Gastroesophageal sphincter (tissue), 4 donors: ENCODE measurements at regions not wholly inside any gene's neighbourhood (a gene's known extent, or its start where the extent isn't known, plus 50 kb on each side); places are given as distances from the start of the nearest gene placed in this dataset.

Experiments used
- ATAC-seq: fragments of 150-250 bp; one replicate; pipeline ENCODE4 v1.9.1; 2016; ENCODE audit warnings: mild to moderate bottlenecking, moderate library complexity
- H3K27ac ChIP-seq, 4 donors: fragments of 200-600 bp; sonication (generic) in 3 of 4; 1 replicate in 3 of 4; 2 replicates in 1 of 4; pipeline ENCODE4 v1.5.1; 2016 to 2019
- H3K27me3 ChIP-seq: fragments of 200-600 bp; sonication (generic); one replicate; pipeline ENCODE4 v1.5.1; 2019
- H3K36me3 ChIP-seq, 2 donors: fragments of 200-600 bp; sonication (generic); one replicate each; pipeline ENCODE4 v1.5.1; 2019; ENCODE audit warnings: control low read depth in 1 of 2
- H3K4me1 ChIP-seq, 3 donors: fragments of 200-600 bp; sonication (generic); 1 replicate in 2 of 3; 2 replicates in 1 of 3; pipeline ENCODE4 v1.5.1; 2016 to 2019; ENCODE audit warnings: control low read depth in 2 of 3
- H3K4me3 ChIP-seq, 2 donors: fragments of 200-600 bp; sonication (generic); one replicate each; pipeline ENCODE4 v1.5.1; 2019; ENCODE audit warnings: mild to moderate bottlenecking in 1 of 2, moderate library complexity in 1 of 2
- H3K9me3 ChIP-seq, 3 donors: fragments of 200-600 bp; sonication (generic); one replicate each; pipeline ENCODE4 v1.5.1; 2017 to 2019; ENCODE audit warnings: control low read depth in 2 of 3
- EP300 ChIP-seq: sonication (generic); formaldehyde crosslinking; IDR thresholded peaks from one replicate; pipeline ENCODE4 v1.6.1; 2017; ENCODE audit warnings: antibody characterized with exemption, mild to moderate bottlenecking
- POLR2A ChIP-seq, 2 donors: fragments of 450-650 bp; IDR thresholded peaks; one replicate each; pipeline ENCODE4 v1.6.1; 2017; ENCODE audit warnings: antibody characterized with exemption in 2 of 2, mild to moderate bottlenecking in 2 of 2, moderate library complexity in 1 of 2
- POLR2AphosphoS5 ChIP-seq: sonication (generic); formaldehyde crosslinking; IDR thresholded peaks from one replicate; pipeline ENCODE4 v1.6.1; 2017; ENCODE audit warnings: antibody characterized with exemption
- WGBS, 2 donors: methylation state at CpG; one replicate each; pipeline ENCODE4 v1.1.5; 2018; ENCODE audit warnings: low coverage in 1 of 2; 5-methylcytosine and 5-hydroxymethylcytosine counted together
- TF ChIP-seq, protein P1 (sequence below), 4 experiments: fragments of 200-600 bp in 2 of 4; fragments of 450-650 bp in 2 of 4; sonication (generic) in 1 of 4; IDR thresholded peaks; one replicate each; pipeline ENCODE4 v1.5.1; 2017 to 2019; ENCODE audit warnings: antibody characterized with exemption in 4 of 4, mild to moderate bottlenecking in 2 of 4, moderate library complexity in 2 of 4

GRCh38 chr2:104361414-104361813, 492.5 kb upstream of the POU3F3 start:
- Histone ChIP-seq H3K27ac (no peak overlapping the region), H3K4me3 (no peak overlapping the region), H3K4me1 (no peaks in the 10 kb centered on the region), H3K36me3 (no peaks in the 10 kb centered on the region), H3K27me3 (no peaks in the 10 kb centered on the region), H3K9me3 (no peaks in the 10 kb centered on the region)
- 71 to 80% methylated on average over 5 of the region's 5 CpGs for WGBS, 2 donors
- no peak for ATAC-seq
- TF ChIP-seq POLR2A (IDR thresholded peaks at IDR 0.05) (no peak), POLR2AphosphoS5 (no peak), EP300 (no peak)
- TF ChIP-seq, protein P1, sequence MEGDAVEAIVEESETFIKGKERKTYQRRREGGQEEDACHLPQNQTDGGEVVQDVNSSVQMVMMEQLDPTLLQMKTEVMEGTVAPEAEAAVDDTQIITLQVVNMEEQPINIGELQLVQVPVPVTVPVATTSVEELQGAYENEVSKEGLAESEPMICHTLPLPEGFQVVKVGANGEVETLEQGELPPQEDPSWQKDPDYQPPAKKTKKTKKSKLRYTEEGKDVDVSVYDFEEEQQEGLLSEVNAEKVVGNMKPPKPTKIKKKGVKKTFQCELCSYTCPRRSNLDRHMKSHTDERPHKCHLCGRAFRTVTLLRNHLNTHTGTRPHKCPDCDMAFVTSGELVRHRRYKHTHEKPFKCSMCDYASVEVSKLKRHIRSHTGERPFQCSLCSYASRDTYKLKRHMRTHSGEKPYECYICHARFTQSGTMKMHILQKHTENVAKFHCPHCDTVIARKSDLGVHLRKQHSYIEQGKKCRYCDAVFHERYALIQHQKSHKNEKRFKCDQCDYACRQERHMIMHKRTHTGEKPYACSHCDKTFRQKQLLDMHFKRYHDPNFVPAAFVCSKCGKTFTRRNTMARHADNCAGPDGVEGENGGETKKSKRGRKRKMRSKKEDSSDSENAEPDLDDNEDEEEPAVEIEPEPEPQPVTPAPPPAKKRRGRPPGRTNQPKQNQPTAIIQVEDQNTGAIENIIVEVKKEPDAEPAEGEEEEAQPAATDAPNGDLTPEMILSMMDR (IDR thresholded peaks at IDR 0.05), result no peak

DNA sequence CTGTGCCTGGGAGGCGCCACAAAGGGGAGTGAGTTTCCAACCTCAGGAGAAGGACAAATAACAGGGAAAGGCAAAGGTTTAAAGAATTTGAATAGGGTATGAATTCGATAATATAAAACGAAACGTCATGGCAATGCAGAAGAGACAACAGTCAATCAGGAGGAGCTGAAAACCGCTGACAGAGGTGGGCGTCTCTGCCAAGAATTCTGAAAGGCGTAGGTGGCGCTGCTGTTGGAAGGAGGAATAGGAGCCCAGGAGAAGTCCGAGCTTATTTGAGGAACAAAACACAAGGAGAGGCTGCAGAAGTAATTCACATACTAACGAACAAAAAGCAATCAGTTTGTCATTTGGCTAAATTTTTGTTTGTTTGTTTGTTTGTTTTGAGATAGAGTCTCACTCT, 485.8 kb upstream of the POU3F3 start:
- 80 to 85% methylated on average over 9 to 10 of the region's 10 CpGs for WGBS, 2 donors
- Histone ChIP-seq H3K4me3 (no peak overlapping the region), H3K36me3 (no peaks in the 10 kb centered on the region), H3K9me3 (no peaks in the 10 kb centered on the region), H3K4me1 (no peaks in the 10 kb centered on the region), H3K27ac (no peak overlapping the region), H3K27me3 (no peaks in the 10 kb centered on the region)
- ATAC-seq, result no peak
- no peak for TF ChIP-seq POLR2AphosphoS5

DNA sequence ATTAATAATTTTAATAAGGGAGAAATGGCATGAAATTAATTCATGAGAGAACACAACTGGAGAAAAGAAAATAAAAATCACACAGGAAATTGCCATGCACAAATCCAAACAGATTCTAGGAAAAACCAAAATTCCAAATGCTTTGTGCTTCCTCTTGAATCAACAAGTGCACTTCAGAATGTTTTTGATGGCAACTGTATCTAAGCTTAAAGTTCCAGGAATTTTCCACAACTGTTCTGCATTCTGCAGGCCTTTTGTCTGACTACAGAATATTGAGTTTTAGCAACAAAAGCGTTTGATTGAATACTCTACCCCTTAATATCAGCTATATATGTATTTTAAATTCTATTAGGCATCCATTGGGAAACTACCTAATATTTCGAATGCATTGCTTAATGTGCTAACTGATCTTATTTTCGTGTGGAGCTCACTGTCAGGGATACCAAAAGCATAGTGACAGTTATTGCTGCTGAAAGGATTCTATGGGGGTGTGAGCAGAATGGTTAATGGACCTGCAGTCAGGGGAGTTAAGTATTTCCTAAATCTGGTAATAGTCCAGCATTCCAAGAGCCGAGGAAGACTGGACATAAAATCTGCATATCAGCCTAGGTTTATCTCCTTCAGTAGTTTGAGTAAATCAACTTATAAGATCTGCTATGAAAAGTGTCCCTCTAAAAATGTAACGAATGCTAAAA, 482.7 kb upstream of the POU3F3 start:
- 38 to 44% methylated on average over 5 of the region's 5 CpGs for WGBS, 2 donors
- Histone ChIP-seq H3K4me3 (no peak overlapping the region), H3K9me3 (no peaks in the 10 kb centered on the region), H3K4me1 (no peaks in the 10 kb centered on the region), H3K27me3 (peaks cover 5% of the 10 kb centered on the region), H3K27ac (no peak overlapping the region), H3K36me3 (no peaks in the 10 kb centered on the region)
- no peak for ATAC-seq
- TF ChIP-seq, protein P1 (IDR thresholded peaks at IDR 0.05), result no peak
- no peak for TF ChIP-seq POLR2AphosphoS5
- TF ChIP-seq EP300, result no peak
- no peak for TF ChIP-seq POLR2A (IDR thresholded peaks at IDR 0.05)

GRCh38 chr2:104375206-104375605, 478.7 kb upstream of the POU3F3 start:
- H3K27ac ChIP-seq, result no peak overlapping the region
- ATAC-seq, result no peak
- no peak overlapping the region for H3K4me3 ChIP-seq
- H3K27me3 ChIP-seq, result peaks cover 11% of the 10 kb centered on the region
- TF ChIP-seq EP300 (no peak), POLR2AphosphoS5 (no peak), POLR2A (IDR thresholded peaks at IDR 0.05) (no peak)
- TF ChIP-seq, protein P1 (IDR thresholded peaks at IDR 0.05), result no peak
- H3K4me1 ChIP-seq, result no peaks in the 10 kb centered on the region
- no peaks in the 10 kb centered on the region for H3K9me3 ChIP-seq
- H3K36me3 ChIP-seq, result no peaks in the 10 kb centered on the region

GRCh38 chr2:104378853-104379374, 475.0 kb upstream of the POU3F3 start:
- Histone ChIP-seq H3K27ac (no peak overlapping the region), H3K4me3 (peak overlapping the region in 1 of 2 donors; percentile 30), H3K9me3 (no peaks in the 10 kb centered on the region), H3K27me3 (peaks cover 11% of the 10 kb centered on the region), H3K36me3 (no peaks in the 10 kb centered on the region), H3K4me1 (no peaks in the 10 kb centered on the region)
- ATAC-seq, result no peak
- TF ChIP-seq, protein P1 (IDR thresholded peaks at IDR 0.05), result no peak
- no peak for TF ChIP-seq EP300
- no peak for TF ChIP-seq POLR2A (IDR thresholded peaks at IDR 0.05)
- TF ChIP-seq POLR2AphosphoS5, result no peak
- WGBS, 2 donors, result 3 to 7% methylated on average over 3 of the region's 3 CpGs
